ENCODE measurements at regions not wholly inside any gene's neighbourhood (a gene's known extent, or its start where the extent isn't known, plus 50 kb on each side); places are given as distances from the start of the nearest gene placed in this dataset.
"Not testable (repeated sequence)": the region's sequence is repeated elsewhere in the genome, so short reads cannot be mapped to it uniquely, and the experiment has no call there.

DNA sequence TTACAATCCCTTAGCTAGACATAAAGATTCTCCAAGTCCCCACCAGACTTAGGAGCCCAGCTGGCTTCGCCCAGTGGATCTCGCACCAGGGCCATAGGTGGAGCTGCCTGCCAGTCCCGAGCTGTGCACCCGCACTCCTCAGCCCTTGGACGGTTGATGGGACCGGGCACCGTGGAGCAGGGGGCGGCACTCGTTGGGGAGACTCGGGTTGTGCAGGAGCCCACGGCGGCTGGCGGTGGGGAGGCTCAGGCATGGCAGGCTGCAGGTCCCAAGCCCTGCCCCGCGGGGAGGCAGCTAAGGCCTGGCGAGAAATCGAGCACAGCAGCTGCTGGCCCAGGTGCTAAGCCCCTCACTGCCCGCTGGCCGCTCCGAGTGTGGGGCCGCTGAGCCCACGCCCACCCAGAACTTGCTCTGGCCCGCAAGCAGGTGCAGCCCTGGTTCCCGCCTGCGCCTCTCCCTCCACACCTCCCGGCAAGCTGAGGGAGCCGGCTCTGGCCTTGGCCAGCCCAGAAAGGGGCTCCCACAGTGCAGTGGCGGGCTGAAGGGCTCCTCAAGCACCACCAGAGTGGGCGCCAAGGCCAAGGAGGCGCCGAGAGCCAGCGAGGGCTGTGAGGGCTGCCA, 275.0 kb upstream of the PDE3A start:
- DNase-seq: not testable (repeated sequence)

DNA sequence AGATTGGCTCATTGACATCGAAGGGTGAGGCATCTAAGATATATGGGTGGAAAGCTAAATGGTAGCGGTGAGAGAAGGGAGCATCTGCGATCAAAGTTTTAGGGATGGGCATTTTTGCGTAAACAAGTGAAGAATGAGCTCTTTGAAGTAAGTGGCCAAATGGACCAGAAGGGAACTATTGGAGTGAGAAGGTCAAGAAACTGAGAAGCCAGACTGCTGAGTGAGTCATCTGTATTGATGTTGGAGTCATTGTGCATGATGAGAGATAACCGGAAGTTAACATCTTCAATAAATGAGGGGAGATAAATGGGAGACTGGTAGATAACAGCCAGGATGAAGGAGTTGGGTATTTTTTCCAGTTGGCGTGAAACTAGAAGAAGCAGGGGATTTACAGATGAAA, 271.9 kb upstream of the PDE3A start:
- no peak for DNase-seq

- no peak for DNase-seq
Observed at GRCh38 chr12:20097626-20098025, 270.7 kb upstream of the PDE3A start.

- DNase-seq: no peak
Observed at GRCh38 chr12:20099395-20100183, 268.7 kb upstream of the PDE3A start.

DNA sequence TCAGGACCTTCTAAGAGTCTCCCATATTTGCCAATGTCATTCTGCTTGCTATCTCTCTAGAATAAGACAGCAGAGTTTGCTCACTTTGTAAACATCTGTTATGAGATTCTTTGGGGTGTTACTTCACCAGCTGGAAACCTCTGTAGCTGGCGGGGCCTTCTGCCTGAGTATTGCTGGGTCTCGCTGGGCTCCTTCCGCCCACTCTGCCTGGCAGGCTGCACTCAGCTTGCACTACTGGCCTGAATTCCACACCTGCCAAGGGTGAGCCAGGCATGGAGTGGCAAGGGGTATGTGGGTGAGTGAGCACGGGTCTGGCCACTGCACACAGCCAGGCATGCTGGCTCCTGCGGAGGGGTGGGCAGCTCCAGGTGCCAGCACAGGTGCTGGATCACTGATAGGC, 267.3 kb upstream of the PDE3A start:
- DNase-seq: no peak

DNA sequence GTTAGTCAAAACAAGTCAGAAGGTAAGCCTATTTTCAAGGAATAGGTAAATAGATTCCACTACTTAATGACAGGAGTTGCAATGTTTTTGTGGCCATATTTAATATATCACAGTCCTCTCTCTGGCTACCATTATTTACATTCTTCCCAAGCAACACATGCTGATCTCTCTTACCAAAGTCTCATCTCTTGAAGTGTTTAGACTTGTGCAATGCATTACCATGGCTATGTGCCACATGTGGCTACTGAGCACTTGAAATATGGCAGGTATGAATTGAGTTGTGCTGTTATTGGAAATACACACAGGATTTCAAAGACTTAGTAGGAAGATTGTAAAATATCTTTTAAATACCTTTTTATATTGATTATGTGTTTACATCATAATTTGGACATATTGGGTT, 262.4 kb upstream of the PDE3A start:
- no peak for DNase-seq

- no peak for DNase-seq
Observed at GRCh38 chr12:20109676-20110075, 258.7 kb upstream of the PDE3A start.

GRCh38 chr12:20115371-20115770, 253.0 kb upstream of the PDE3A start:
- not testable (repeated sequence) for DNase-seq

DNA sequence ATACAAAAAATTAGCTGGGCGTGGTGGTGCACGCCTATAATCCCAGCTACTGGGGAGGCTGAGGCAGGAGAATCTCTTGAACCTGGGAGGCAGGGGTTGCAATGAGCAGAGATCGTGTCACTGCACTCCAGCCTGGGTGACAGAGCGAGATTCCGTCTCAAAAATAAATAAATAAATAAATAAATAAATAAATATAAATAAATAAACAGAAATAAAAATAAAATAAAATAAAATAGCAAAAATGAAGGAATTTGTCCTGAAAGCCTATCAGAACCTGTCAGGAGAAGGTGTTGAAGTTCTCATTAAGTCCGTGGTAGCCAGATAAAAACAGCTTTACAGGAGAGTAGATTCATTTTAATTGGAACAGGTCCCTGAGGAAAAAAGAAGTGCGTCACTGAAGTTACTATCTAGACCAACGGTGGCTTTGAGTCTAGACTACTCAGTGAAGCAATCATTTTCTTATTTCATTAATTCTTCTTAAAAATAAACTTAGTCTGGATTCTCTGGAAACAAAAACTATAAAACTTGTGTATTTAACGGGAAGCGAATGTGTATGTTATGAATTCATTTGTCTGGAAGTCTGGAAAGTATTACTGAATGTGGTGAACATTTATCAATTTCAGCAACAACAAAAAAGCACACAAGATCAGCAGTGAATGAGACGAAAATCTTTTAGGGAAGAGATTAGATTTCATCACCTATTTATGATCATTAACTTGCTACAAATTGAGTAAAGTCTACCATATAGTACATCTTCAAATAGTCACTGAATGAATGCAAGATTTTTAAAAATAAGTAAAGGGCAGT, 248.5 kb upstream of the PDE3A start:
- no peak for DNase-seq

- DNase-seq: no peak
Observed at GRCh38 chr12:20120403-20120725, 248.0 kb upstream of the PDE3A start.

DNA sequence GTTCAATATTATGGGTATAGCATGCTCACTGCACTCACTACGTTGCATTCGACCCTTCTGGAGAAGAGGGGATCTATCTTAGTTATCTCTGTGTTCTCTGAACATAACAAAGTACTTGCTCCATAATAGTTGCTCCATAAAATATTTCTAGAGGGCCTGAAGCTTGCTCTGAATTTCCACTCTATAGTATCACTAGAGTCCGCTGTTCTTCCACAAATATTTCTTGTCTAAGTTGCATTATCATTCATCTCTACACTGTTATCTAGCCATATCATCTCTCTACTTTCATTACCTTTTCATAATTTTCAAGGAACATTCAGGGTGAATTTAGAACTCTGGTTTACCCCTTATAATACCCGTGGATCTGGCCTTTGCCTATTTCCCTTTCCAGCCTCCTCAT, 246.1 kb upstream of the PDE3A start:
- no peak for DNase-seq

DNA sequence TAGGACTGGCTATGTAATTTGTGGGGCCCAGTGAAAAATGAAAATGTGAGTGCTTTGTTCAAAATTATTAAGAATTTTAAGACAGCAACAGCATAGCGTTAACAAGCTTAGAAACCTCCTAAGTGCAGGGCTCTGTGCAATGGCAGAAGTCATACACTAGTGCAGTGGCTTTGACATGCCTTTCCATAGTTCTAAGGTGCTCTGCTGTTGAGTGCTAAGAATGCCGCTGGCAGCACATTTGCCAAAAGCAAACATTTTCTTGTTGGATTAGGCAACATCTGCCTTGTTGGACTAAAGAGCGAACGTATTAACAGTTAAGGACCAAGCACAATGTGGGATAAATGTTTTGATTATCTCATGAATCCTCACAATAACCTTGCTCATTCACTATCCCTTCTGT, 244.9 kb upstream of the PDE3A start:
- no peak for DNase-seq

DNA sequence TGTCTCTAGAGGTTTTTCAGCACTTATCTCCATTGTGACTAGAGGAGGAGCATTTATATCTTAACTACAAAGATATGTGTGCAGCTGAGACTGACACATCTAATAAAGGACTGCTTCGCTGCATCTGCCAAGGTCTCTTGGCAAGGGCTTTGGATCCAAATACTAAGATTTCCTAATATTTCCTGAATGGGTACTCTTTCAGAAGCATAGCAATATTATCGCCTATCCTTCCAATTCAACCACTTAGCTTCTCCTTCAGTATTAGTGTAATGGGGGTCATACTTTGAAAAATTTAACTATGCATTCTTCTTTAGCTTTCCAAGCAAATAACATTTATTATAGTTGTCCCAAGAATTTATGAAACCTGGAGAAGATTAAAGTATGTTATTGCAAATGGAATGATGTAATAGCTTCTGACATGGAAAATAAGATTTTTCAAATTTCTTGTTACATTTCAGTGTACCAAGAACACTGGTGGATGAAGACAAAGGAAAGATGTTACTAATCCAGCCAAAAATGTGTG, 243.0 kb upstream of the PDE3A start:
- DNase-seq: no peak

- no peak for DNase-seq
Observed at GRCh38 chr12:20126601-20127000, 241.7 kb upstream of the PDE3A start.

- DNase-seq: no peak
Observed at GRCh38 chr12:20127413-20127812, 240.9 kb upstream of the PDE3A start.

DNA sequence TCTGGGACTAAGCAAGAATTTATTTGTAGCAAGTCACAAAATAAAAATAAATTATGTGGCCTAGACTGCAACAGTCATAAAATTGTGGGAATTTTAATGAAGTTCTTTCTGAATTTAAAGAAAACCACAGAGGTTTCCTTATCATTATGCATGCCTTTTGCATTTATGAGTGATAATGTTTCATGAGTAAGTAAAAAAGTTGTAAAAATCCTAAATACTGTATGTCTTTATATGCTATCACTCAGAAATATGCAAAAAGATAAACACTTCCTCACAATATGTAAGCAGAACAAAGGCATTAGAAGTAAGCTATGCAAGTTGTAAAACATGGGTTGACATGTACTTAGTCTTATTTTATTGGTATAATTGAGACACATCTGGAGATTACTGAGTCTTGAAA, 239.4 kb upstream of the PDE3A start:
- DNase-seq: no peak

GRCh38 chr12:20132818-20133217, 235.5 kb upstream of the PDE3A start:
- no peak for DNase-seq

DNA sequence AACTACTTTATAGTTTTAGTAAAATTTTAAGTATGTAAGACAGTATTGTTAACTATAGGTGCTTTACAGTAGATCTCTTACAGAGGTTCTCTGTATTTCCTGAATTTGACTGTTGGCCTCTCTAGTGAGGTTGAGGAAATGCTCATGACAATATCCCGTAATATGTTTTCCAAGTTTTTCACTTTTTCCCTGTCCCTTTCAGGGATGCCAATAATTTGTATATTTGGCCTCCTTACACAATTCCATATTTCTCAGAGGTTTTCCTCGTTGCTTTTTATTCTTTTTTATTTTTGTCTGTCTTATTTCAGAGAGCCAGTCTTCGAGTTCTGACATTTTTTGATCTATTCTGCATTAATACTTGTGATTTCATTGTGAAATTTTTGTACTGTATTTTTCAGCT, 233.7 kb upstream of the PDE3A start:
- no peak for DNase-seq

DNA sequence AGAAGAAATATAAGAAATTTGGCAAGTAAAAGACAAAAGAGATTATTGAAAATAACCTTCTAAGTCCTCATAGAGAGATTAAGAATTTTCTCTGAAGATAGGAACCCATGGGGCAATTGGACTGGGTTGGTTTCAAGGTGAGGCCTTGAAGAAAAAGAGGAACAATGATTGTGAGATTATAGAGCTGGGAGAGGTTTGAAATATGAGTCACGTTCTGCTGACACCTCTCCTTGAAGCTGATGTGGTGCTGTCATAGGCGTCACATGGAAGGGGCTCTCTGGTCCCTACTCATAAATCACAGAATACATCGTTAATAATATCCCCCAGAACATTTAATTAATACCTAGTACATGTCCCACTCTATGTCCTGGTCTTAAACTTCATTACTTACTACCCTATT, 227.6 kb upstream of the PDE3A start:
- DNase-seq: no peak

- no peak for DNase-seq
Observed at GRCh38 chr12:20142316-20142715, 226.0 kb upstream of the PDE3A start.

DNA sequence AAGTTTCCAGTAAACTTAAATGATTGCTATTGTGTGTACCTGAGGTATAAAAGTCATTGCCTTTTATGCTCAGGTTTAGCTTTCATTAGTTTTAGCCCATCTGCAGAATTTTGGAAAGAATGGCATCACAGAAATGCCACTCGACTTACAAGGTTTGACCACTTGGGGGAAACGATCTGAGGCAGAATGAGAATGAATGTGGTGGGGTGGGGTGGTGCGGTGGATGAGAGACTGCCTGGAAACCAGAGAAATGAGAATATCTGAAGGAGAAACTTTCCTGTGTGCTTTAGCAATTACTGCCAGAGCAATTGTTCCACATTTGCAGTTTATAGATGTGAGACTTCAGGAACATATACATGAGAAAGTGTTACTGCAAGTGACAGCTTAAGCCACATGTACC, 225.4 kb upstream of the PDE3A start:
- DNase-seq: no peak

DNA sequence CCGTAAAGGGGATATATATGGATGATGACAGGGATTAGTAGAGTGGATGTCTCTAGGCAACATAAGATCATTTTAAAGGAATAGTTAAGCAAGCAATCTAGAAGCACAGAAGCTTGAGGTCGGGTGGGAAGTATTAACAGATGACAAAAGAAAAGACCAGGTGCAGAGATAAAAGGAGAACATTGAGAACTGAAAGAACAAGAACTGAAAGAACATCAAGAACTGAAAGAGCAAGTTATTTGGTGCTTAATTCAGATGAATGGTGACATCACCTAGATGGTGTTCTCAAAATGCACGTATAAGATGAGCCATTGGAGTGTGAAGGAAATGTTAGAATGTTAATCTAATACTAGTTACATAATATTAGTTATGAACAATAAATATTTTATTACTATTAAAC, 224.0 kb upstream of the PDE3A start:
- DNase-seq: no peak

GRCh38 chr12:20148241-20148640, 220.1 kb upstream of the PDE3A start:
- no peak for DNase-seq

DNA sequence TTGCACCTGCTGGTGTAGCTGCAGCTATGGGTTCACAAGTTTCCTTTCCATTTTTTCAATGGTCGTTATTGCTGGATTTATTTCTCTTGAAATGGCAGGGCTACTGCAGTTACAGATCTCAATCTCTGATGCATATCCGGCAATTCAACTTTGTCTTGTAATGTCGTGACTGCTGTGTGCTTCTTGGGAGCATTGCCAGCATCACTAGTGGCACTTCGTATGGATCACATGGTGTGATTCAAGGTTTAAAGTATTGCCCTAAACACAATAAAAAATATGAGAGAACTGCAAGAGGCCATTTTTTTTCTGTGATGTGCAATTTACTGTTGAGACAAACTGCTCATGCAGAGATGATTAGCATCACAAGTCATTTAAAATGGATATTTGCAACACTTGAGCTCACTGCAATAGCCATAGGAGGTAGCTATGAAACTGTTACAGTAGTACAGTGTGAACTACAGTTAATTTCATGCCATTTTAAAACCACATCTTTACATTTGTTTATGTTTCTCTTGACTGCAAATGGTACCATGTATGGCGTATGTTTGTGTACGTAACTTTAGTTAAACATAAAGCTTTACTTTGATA, 217.4 kb upstream of the PDE3A start:
- DNase-seq: no peak
